HepG2 (cell line): ENCODE measurements at regions not wholly inside any gene's neighbourhood (a gene's known extent, or its start where the extent isn't known, plus 50 kb on each side); places are given as distances from the start of the nearest gene placed in this dataset.

Experiments
- ATAC-seq: fragments of 200-7000 bp; cut with Tn5 transposase; 3 replicates; pipeline ENCODE4 v1.9.1; 2020; ENCODE audit warnings: mild to moderate bottlenecking, moderate library complexity
- BruUV-seq: library from RNA; stranded (reverse); fragments of 400-500 nt; replicated peaks from 2 replicates; lab custom pipeline; 2021; lab: Mats Ljungman, UMichigan
- CTCF ChIA-PET: fragments of 300-600 bp; formaldehyde crosslinking; extraction: SDS; loops from one replicate; lab custom pipeline; 2021; ENCODE audit warnings: low total read pairs, inconsistent platforms, low intra/inter-chr PET ratio; lab: Yijun Ruan, JAX
- POLR2A ChIA-PET: fragments of 350-600 bp; sonication (Branson Sonifier 250); formaldehyde crosslinking; loops from one replicate; lab custom pipeline; 2020; ENCODE audit warnings: antibody characterized with exemption, inconsistent platforms; lab: Yijun Ruan, JAX
- DNase-seq: peaks from one replicate; pipeline ENCODE4 v3.0.0-alpha.2; 2015; ENCODE audit warnings: low spot score
- FAIRE-seq: peaks from 3 replicates; lab custom pipeline; 2011; peaks lifted over from hg19 to GRCh38; lab: Jason Lieb, UNC
- H2AFZ ChIP-seq: one replicate; pipeline ENCODE4 v1.6.1; 2011; ENCODE audit warnings: low read length, inconsistent platforms
- H3K27ac ChIP-seq: fragments of 300-600 bp; 3 replicates; pipeline ENCODE4 v1.8.0; 2011; ENCODE audit warnings: mixed run types, mild to moderate bottlenecking, mixed read lengths, low read length, inconsistent platforms; ENCODE audit not compliant: insufficient read depth; ENCODE audit errors: extremely low read length
- H3K27me3 ChIP-seq, 2 experiments: fragments of 200-600 bp in 1 of 2; 2 replicates in 1 of 2; 3 replicates in 1 of 2; pipeline versions ENCODE4 v1.6.0 to v1.8.0; 2011; ENCODE audit warnings: low read length in 2 of 2, mild to moderate bottlenecking in 2 of 2, moderate library complexity in 2 of 2, inconsistent platforms in 1 of 2; ENCODE audit not compliant: insufficient read depth in 2 of 2, control insufficient read depth in 1 of 2
- H3K36me3 ChIP-seq, 2 experiments: fragments of 200-600 bp in 1 of 2; replicated peaks in 1 of 2; 2 replicates in 1 of 2; 3 replicates in 1 of 2; pipeline versions ENCODE4 v1.5.1 to v1.8.0; 2011; ENCODE audit warnings: low read length in 2 of 2, inconsistent platforms in 1 of 2; ENCODE audit not compliant: insufficient read depth in 2 of 2, control insufficient read depth in 1 of 2
- H3K4me1 ChIP-seq: 2 replicates; pipeline ENCODE4 v1.5.1; 2012; ENCODE audit warnings: low read length, inconsistent platforms; ENCODE audit not compliant: insufficient read depth
- H3K4me2 ChIP-seq: 2 replicates; pipeline ENCODE4 v1.6.0; 2011; ENCODE audit warnings: low read depth, low read length, inconsistent platforms
- H3K4me3 ChIP-seq, 3 experiments: fragments of 200-600 bp in 1 of 3; sonication (generic), shearing (Covaris generic) in 1 of 3; replicated peaks in 1 of 3; 2 replicates each; pipeline ENCODE4 v1.5.1; 2011 to 2016; ENCODE audit warnings: low read length in 3 of 3, inconsistent platforms in 2 of 3, low read depth in 2 of 3, mild to moderate bottlenecking in 2 of 3, control low read depth in 1 of 3, mixed read lengths in 1 of 3; ENCODE audit not compliant: insufficient read depth in 1 of 3
- H3K79me2 ChIP-seq: one replicate; pipeline ENCODE4 v1.6.1; 2011; ENCODE audit warnings: low read length, inconsistent platforms; ENCODE audit not compliant: insufficient read depth
- H3K9ac ChIP-seq: 2 replicates; pipeline ENCODE4 v1.6.0; 2011; ENCODE audit warnings: mild to moderate bottlenecking, low read depth, low read length, inconsistent platforms; ENCODE audit not compliant: insufficient read depth
- H3K9me3 ChIP-seq: 2 replicates; pipeline ENCODE4 v1.5.1; 2012; ENCODE audit warnings: mild to moderate bottlenecking, low read length
- H4K20me1 ChIP-seq: 2 replicates; pipeline ENCODE4 v1.6.0; 2011; ENCODE audit warnings: inconsistent platforms, mild to moderate bottlenecking, low read length, moderate library complexity; ENCODE audit not compliant: insufficient read depth
- CBFB ChIP-seq: sonication (generic); formaldehyde crosslinking; IDR thresholded peaks from 2 replicates; pipeline ENCODE4 v1.4.0; 2020; ENCODE audit warnings: missing genetic modification reagents
- CEBPG ChIP-seq: IDR thresholded peaks from 2 replicates; pipeline ENCODE4 v1.6.1; 2016
- E2F2 ChIP-seq: sonication (generic); formaldehyde crosslinking; IDR thresholded peaks from 2 replicates; pipeline ENCODE4 v1.4.0; 2020; ENCODE audit warnings: missing genetic modification reagents, borderline replicate concordance
- ELF4 ChIP-seq: sonication (generic); formaldehyde crosslinking; IDR thresholded peaks from 2 replicates; pipeline ENCODE4 v1.5.0; 2020; ENCODE audit warnings: missing genetic modification reagents, mild to moderate bottlenecking, moderate library complexity, borderline replicate concordance
- FOXO1 ChIP-seq: sonication (generic); formaldehyde crosslinking; IDR thresholded peaks from 2 replicates; pipeline ENCODE4 v1.4.0; 2020; ENCODE audit warnings: missing genetic modification reagents
- GATAD2A ChIP-seq: IDR thresholded peaks from 2 replicates; pipeline ENCODE4 v1.6.1; 2016
- HMGXB3 ChIP-seq: sonication (generic); formaldehyde crosslinking; IDR thresholded peaks from 2 replicates; pipeline ENCODE4 v1.4.0; 2020; ENCODE audit warnings: missing genetic modification reagents, borderline replicate concordance
- HNF4A ChIP-seq: sonication (generic); formaldehyde crosslinking; IDR thresholded peaks from 2 replicates; pipeline ENCODE4 v1.4.0; 2020; ENCODE audit warnings: missing genetic modification reagents
- HNF4G ChIP-seq, 2 experiments: sonication (generic) in 1 of 2; formaldehyde crosslinking in 1 of 2; IDR thresholded peaks; 2 replicates each; pipeline versions ENCODE4 v1.4.0 to v1.6.1; 2011 to 2020; ENCODE audit warnings: borderline replicate concordance in 2 of 2, low read depth in 2 of 2, mild to moderate bottlenecking in 2 of 2, low read length in 1 of 2, missing genetic modification reagents in 1 of 2, moderate library complexity in 1 of 2
- HOMEZ ChIP-seq: IDR thresholded peaks from 2 replicates; pipeline ENCODE4 v1.6.1; 2016; ENCODE audit warnings: low read depth
- MEF2D ChIP-seq: sonication (generic); formaldehyde crosslinking; IDR thresholded peaks from 2 replicates; pipeline ENCODE4 v1.5.1; 2020; ENCODE audit warnings: mild to moderate bottlenecking, missing genetic modification reagents
- MTA1 ChIP-seq: sonication (generic); formaldehyde crosslinking; IDR thresholded peaks from 2 replicates; pipeline ENCODE4 v1.4.0; 2020; ENCODE audit warnings: missing genetic modification reagents, mild to moderate bottlenecking, borderline replicate concordance
- NCOR1 ChIP-seq: fragments of 200-600 bp; sonication (generic); IDR thresholded peaks from 2 replicates; pipeline ENCODE4 v1.7.0; 2017; ENCODE audit warnings: antibody characterized with exemption, low read length, borderline replicate concordance
- NFATC3 ChIP-seq: sonication (generic); formaldehyde crosslinking; IDR thresholded peaks from 2 replicates; pipeline ENCODE4 v1.5.1; 2020; ENCODE audit warnings: mild to moderate bottlenecking, missing genetic modification reagents
- SRSF9 ChIP-seq: fragments of 200-400 bp; formaldehyde crosslinking; IDR thresholded peaks from 2 replicates; pipeline ENCODE4 v1.6.1; 2018; ENCODE audit warnings: borderline replicate concordance, mild to moderate bottlenecking, low read depth, low read length; ENCODE audit not compliant: insufficient read depth, poor library complexity, severe bottlenecking
- ZNF496 ChIP-seq: sonication (generic); formaldehyde crosslinking; IDR thresholded peaks from 2 replicates; pipeline ENCODE4 v1.8.1; 2023; ENCODE audit warnings: mild to moderate bottlenecking, moderate library complexity, missing genetic modification reagents; ENCODE audit not compliant: insufficient replicate concordance
- in situ Hi-C: cut with HindIII; loops from 2 replicates; pipeline ENCODE4 v1.10.0; 2017; ENCODE audit warnings: low pct_unique_long_range_greater_than_20kb; ENCODE audit not compliant: extremely low pct_ligation_motif_present
- intact Hi-C: fragments of 100-400 bp; cut with micrococcal nuclease; formaldehyde crosslinking; loops from one replicate; pipeline ENCODE4 v1.10.0; 2022; ENCODE audit not compliant: unreplicated experiment
- TF ChIP-seq, protein P1 (sequence below): sonication (generic); formaldehyde crosslinking; IDR thresholded peaks from 2 replicates; pipeline ENCODE4 v1.8.0; 2022; ENCODE audit warnings: mild to moderate bottlenecking, missing genetic modification reagents; ENCODE audit not compliant: insufficient replicate concordance

GRCh38 chr1:223000632-223001031 is 142.4 kb downstream of the TLR5 start:
- no TSS peak for BruUV-seq
- Histone ChIP-seq H2AFZ (no peak overlapping the region), H3K9me3 (no peaks in the 10 kb centered on the region), H3K36me3 (no peaks in the 10 kb centered on the region), H3K27ac (no peak overlapping the region), H4K20me1 (no peaks in the 10 kb centered on the region), H3K79me2 (no peaks in the 10 kb centered on the region), H3K4me2 (peak overlapping the region; percentile 28; the same call in 1 of the 2 replicates), H3K27me3 (no peaks in the 10 kb centered on the region), H3K4me3 (no peak overlapping the region), H3K9ac (no peak overlapping the region), H3K4me1 (peaks cover 26% of the 10 kb centered on the region)
- FAIRE-seq (peak; percentile 30), ATAC-seq (peak; percentile 82), DNase-seq (peak; percentile 65)
- ChIA-PET POLR2A (no interaction called here), CTCF (no interaction called here)
- intact Hi-C loops (no loop called here), in situ Hi-C loops (no loop called here)
- TF ChIP-seq SRSF9: no peak
- TF ChIP-seq HNF4A (CRISPR knock-in tag): peak; percentile 75
- no peak for TF ChIP-seq HNF4G (IDR thresholded peaks at IDR 0.05; ENCODE audit: borderline replicate concordance, low read depth, low read length)
- no peak for TF ChIP-seq HNF4G (CRISPR knock-in tag; IDR thresholded peaks at IDR 0.05; ENCODE audit: borderline replicate concordance, low read depth)
- no peak for TF ChIP-seq ZNF496 (CRISPR knock-in tag)
- TF ChIP-seq NFATC3 (CRISPR knock-in tag): no peak
- no peak for TF ChIP-seq HMGXB3 (CRISPR knock-in tag)
- peak; percentile 63; the same call in 1 of the 2 replicates for TF ChIP-seq HOMEZ (CRISPR knock-in tag)
- peak; percentile 4; the same call in 1 of the 2 replicates for TF ChIP-seq CEBPG (CRISPR knock-in tag)
- TF ChIP-seq CBFB: no peak
- TF ChIP-seq NCOR1: peak; percentile 42; the same call in 1 of the 2 replicates
- no peak for TF ChIP-seq ELF4
- no peak for TF ChIP-seq FOXO1 (CRISPR knock-in tag)
- TF ChIP-seq E2F2 (CRISPR knock-in tag): no peak
- TF ChIP-seq GATAD2A: peak; percentile 52; the same call in 1 of the 2 replicates
- TF ChIP-seq, protein P1, sequence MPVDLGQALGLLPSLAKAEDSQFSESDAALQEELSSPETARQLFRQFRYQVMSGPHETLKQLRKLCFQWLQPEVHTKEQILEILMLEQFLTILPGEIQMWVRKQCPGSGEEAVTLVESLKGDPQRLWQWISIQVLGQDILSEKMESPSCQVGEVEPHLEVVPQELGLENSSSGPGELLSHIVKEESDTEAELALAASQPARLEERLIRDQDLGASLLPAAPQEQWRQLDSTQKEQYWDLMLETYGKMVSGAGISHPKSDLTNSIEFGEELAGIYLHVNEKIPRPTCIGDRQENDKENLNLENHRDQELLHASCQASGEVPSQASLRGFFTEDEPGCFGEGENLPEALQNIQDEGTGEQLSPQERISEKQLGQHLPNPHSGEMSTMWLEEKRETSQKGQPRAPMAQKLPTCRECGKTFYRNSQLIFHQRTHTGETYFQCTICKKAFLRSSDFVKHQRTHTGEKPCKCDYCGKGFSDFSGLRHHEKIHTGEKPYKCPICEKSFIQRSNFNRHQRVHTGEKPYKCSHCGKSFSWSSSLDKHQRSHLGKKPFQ (CRISPR knock-in tag): no peak
- TF ChIP-seq MTA1 (CRISPR knock-in tag): no peak
- no peak for TF ChIP-seq MEF2D
